Thoracic aorta (tissue), 2 donors: ENCODE measurements at regions not wholly inside any gene's neighbourhood (a gene's known extent, or its start where the extent isn't known, plus 50 kb on each side); places are given as distances from the start of the nearest gene placed in this dataset.

Source experiments
- ATAC-seq: fragments of 150-250 bp; one replicate; pipeline ENCODE4 v1.8.0; 2017; ENCODE audit warnings: low read depth; ENCODE audit not compliant: insufficient number of reproducible peaks, low FRiP score
- DNase-seq: peaks from one replicate; pipeline ENCODE4 v3.0.0-alpha.2; 2020; ENCODE audit warnings: low spot score
- H3K27ac ChIP-seq, 2 donors: fragments of 200-600 bp; sonication (generic); 1 replicate in 1 of 2; 2 replicates in 1 of 2; pipeline ENCODE4 v1.5.1; 2016; ENCODE audit warnings: mild to moderate bottlenecking in 2 of 2, moderate library complexity in 2 of 2
- H3K27me3 ChIP-seq: fragments of 200-600 bp; sonication (generic); replicated peaks from 2 replicates; pipeline ENCODE4 v1.6.0; 2016; ENCODE audit warnings: mild to moderate bottlenecking; ENCODE audit not compliant: insufficient read depth
- H3K36me3 ChIP-seq: fragments of 200-600 bp; sonication (generic); one replicate; pipeline ENCODE4 v1.5.1; 2016
- H3K4me1 ChIP-seq, 2 donors: fragments of 200-600 bp; sonication (generic); 1 replicate in 1 of 2; 2 replicates in 1 of 2; pipeline versions ENCODE4 v1.5.1 to v1.6.0; 2016; ENCODE audit warnings: low read depth in 2 of 2, mild to moderate bottlenecking in 1 of 2; ENCODE audit not compliant: control insufficient read depth in 1 of 2
- H3K4me3 ChIP-seq: fragments of 200-600 bp; sonication (generic); 2 replicates; pipeline ENCODE4 v1.5.1; 2016; ENCODE audit warnings: mild to moderate bottlenecking
- H3K9me3 ChIP-seq: fragments of 200-600 bp; sonication (generic); 2 replicates; pipeline ENCODE4 v1.5.1; 2016
- CTCF ChIP-seq: fragments of 200-600 bp; sonication (generic); IDR thresholded peaks from one replicate; pipeline ENCODE4 v1.5.1; 2019; ENCODE audit warnings: antibody characterized with exemption

- no peak for TF ChIP-seq CTCF
- no peak for DNase-seq
- H3K27ac ChIP-seq = peak overlapping the region; percentile 46 to 55
Measured at GRCh38 chr11:19642185-19643158, 70.2 kb upstream of the NAV2 start.

GRCh38 chr11:19639603-19640105 is 73.0 kb upstream of the NAV2 start:
- Histone ChIP-seq H3K36me3 (no peaks in the 10 kb centered on the region), H3K27me3 (no peaks in the 10 kb centered on the region), H3K9me3 (no peaks in the 10 kb centered on the region), H3K4me1 (peaks cover 15 to 24% of the 10 kb centered on the region in 2 donors), H3K4me3 (no peak overlapping the region), H3K27ac (no peak overlapping the region)
- no peak for TF ChIP-seq CTCF
- DNase-seq (no peak), ATAC-seq (no peak)

More at GRCh38 chr11:19642185-19643158, 70.2 kb upstream of the NAV2 start:
- Histone ChIP-seq H3K36me3 (no peaks in the 10 kb centered on the region), H3K9me3 (no peaks in the 10 kb centered on the region), H3K4me1 (peaks cover 15 to 37% of the 10 kb centered on the region in 2 donors), H3K27me3 (no peaks in the 10 kb centered on the region), H3K4me3 (peak overlapping the region; percentile 33)
- no peak for ATAC-seq

- Histone ChIP-seq H3K4me3 (no peak overlapping the region), H3K27me3 (no peaks in the 10 kb centered on the region), H3K9me3 (no peaks in the 10 kb centered on the region), H3K4me1 (peaks cover 22 to 41% of the 10 kb centered on the region in 2 donors), H3K36me3 (no peaks in the 10 kb centered on the region), H3K27ac (peak overlapping the region in 1 of 2 donors; percentile 84)
- no peak for TF ChIP-seq CTCF
- DNase-seq (no peak), ATAC-seq (no peak)
Measured at GRCh38 chr11:19635332-19635731, 77.3 kb upstream of the NAV2 start.

GRCh38 chr11:19633276-19633675 is 79.4 kb upstream of the NAV2 start:
- TF ChIP-seq CTCF = no peak
- peak; percentile 59 for ATAC-seq
- Histone ChIP-seq H3K4me3 (peak overlapping the region; percentile 15), H3K27ac (peak overlapping the region; percentile 84 to 90), H3K4me1 (peaks cover 31 to 61% of the 10 kb centered on the region in 2 donors), H3K27me3 (no peaks in the 10 kb centered on the region), H3K36me3 (no peaks in the 10 kb centered on the region), H3K9me3 (no peaks in the 10 kb centered on the region)
- DNase-seq = peak; percentile 64

- peak overlapping the region; percentile 84 to 90 for H3K27ac ChIP-seq
- no peaks in the 10 kb centered on the region for H3K9me3 ChIP-seq
- DNase-seq (no peak), ATAC-seq (no peak)
- H3K4me3 ChIP-seq = no peak overlapping the region
- H3K27me3 ChIP-seq = no peaks in the 10 kb centered on the region
- no peak for TF ChIP-seq CTCF
- no peaks in the 10 kb centered on the region for H3K36me3 ChIP-seq
- H3K4me1 ChIP-seq = peaks cover 31 to 70% of the 10 kb centered on the region in 2 donors
Measured at GRCh38 chr11:19632499-19632834, 80.2 kb upstream of the NAV2 start.
